Lower leg skin (tissue), 3 donors: ENCODE measurements at regions not wholly inside any gene's neighbourhood (a gene's known extent, or its start where the extent isn't known, plus 50 kb on each side); places are given as distances from the start of the nearest gene placed in this dataset.

Source experiments
- POLR2A ChIP-seq, 2 donors: fragments of 450-650 bp; IDR thresholded peaks; one replicate each; pipeline ENCODE4 v1.6.1; 2016 to 2017; ENCODE audit warnings: antibody characterized with exemption in 2 of 2, mild to moderate bottlenecking in 1 of 2, moderate library complexity in 1 of 2
- TF ChIP-seq, protein P1 (sequence below), 3 donors: fragments of 450-650 bp; IDR thresholded peaks; one replicate each; pipeline ENCODE4 v1.5.1; 2016; ENCODE audit warnings: antibody characterized with exemption in 3 of 3, mild to moderate bottlenecking in 3 of 3, moderate library complexity in 2 of 3

DNA sequence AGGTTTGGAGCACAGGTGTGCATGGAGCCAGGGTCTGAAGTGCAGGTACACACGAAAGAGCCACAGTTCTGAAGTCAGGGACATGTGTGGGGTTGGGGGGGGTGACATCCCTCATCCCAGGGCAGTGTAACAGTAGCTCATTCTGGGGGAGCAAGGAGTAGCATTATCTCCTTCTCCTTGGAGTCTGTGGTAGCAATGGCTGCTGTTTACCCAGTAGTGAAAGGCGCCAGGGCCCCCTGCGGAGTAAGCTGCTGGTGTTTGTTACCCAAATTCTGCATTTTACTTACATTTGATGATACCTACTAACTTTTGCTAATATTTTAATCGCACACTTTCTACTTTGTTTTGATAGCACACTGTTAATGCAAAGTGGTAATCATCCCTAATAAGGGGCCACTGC is 665.5 kb downstream of the GATA3 start:
- TF ChIP-seq, protein P1, sequence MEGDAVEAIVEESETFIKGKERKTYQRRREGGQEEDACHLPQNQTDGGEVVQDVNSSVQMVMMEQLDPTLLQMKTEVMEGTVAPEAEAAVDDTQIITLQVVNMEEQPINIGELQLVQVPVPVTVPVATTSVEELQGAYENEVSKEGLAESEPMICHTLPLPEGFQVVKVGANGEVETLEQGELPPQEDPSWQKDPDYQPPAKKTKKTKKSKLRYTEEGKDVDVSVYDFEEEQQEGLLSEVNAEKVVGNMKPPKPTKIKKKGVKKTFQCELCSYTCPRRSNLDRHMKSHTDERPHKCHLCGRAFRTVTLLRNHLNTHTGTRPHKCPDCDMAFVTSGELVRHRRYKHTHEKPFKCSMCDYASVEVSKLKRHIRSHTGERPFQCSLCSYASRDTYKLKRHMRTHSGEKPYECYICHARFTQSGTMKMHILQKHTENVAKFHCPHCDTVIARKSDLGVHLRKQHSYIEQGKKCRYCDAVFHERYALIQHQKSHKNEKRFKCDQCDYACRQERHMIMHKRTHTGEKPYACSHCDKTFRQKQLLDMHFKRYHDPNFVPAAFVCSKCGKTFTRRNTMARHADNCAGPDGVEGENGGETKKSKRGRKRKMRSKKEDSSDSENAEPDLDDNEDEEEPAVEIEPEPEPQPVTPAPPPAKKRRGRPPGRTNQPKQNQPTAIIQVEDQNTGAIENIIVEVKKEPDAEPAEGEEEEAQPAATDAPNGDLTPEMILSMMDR (IDR thresholded peaks at IDR 0.05), result no peak
- TF ChIP-seq POLR2A (IDR thresholded peaks at IDR 0.05), result no peak
